Upper lobe of left lung (tissue), 6 donors: ENCODE measurements at regions not wholly inside any gene's neighbourhood (a gene's known extent, or its start where the extent isn't known, plus 50 kb on each side); places are given as distances from the start of the nearest gene placed in this dataset.

Experiments
- ATAC-seq, 2 donors: fragments of 200-7000 bp; cut with Tn5 transposase; one replicate each; pipeline ENCODE4 v1.9.1; 2022; ENCODE audit warnings: mild to moderate bottlenecking in 2 of 2, moderate library complexity in 2 of 2; ENCODE audit not compliant: low FRiP score in 2 of 2
- DNase-seq, 2 donors: peaks; one replicate each; pipeline ENCODE4 v3.0.0-alpha.2; 2019 to 2020
- H3K27ac ChIP-seq, 4 donors: fragments of 200-600 bp; sonication (generic); one replicate each; pipeline ENCODE4 v1.5.1; 2016 to 2019
- H3K27me3 ChIP-seq, 4 donors: fragments of 200-600 bp; sonication (generic); one replicate each; pipeline ENCODE4 v1.5.1; 2017 to 2019
- H3K36me3 ChIP-seq, 4 donors: fragments of 200-600 bp; sonication (generic); one replicate each; pipeline ENCODE4 v1.5.1; 2016 to 2019
- H3K4me1 ChIP-seq, 4 donors: fragments of 200-600 bp; sonication (generic); one replicate each; pipeline ENCODE4 v1.5.1; 2018 to 2019
- H3K4me3 ChIP-seq, 4 donors: fragments of 200-600 bp; sonication (generic); one replicate each; pipeline ENCODE4 v1.5.1; 2017 to 2019; ENCODE audit warnings: mild to moderate bottlenecking in 2 of 4, moderate library complexity in 1 of 4
- H3K9me3 ChIP-seq, 4 donors: fragments of 200-600 bp; sonication (generic); one replicate each; pipeline ENCODE4 v1.5.1; 2018 to 2019
- CTCF ChIP-seq, 6 experiments: fragments of 450-650 bp in 4 of 6; fragments of 200-600 bp in 2 of 6; sonication (generic) in 2 of 6; IDR thresholded peaks; one replicate each; pipeline ENCODE4 v1.5.1; 2016 to 2019; ENCODE audit warnings: antibody characterized with exemption in 6 of 6
- EP300 ChIP-seq, 4 donors: sonication (generic); formaldehyde crosslinking; IDR thresholded peaks; one replicate each; pipeline ENCODE4 v1.5.1; 2017; ENCODE audit warnings: antibody characterized with exemption in 4 of 4, control low read depth in 2 of 4
- POLR2A ChIP-seq, 4 donors: fragments of 450-650 bp; IDR thresholded peaks; one replicate each; pipeline ENCODE4 v1.5.1; 2016 to 2017; ENCODE audit warnings: antibody characterized with exemption in 4 of 4, mild to moderate bottlenecking in 2 of 4
- POLR2AphosphoS5 ChIP-seq, 2 donors: sonication (generic); formaldehyde crosslinking; IDR thresholded peaks; one replicate each; pipeline ENCODE4 v1.5.1; 2017; ENCODE audit warnings: antibody characterized with exemption in 2 of 2
- WGBS, 2 donors: methylation state at CpG; one replicate each; pipeline ENCODE4 v1.1.5; 2017 to 2018; 5-methylcytosine and 5-hydroxymethylcytosine counted together
- donor health status: DM: no; HTN: no; CAD: no; lungs with moderate emphysema.
- donor health status: DM: no; HTN: yes; CAD: no; lungs with severe emphysema.

- TF ChIP-seq POLR2A (IDR thresholded peaks at IDR 0.05) (no peak), POLR2AphosphoS5 (IDR thresholded peaks at IDR 0.05) (no peak), EP300 (IDR thresholded peaks at IDR 0.05) (no peak), CTCF (IDR thresholded peaks at IDR 0.05) (no peak)
- Histone ChIP-seq H3K27me3 (no peaks in the 10 kb centered on the region), H3K4me1 (no peaks in the 10 kb centered on the region), H3K4me3 (no peak overlapping the region), H3K9me3 (no peaks in the 10 kb centered on the region), H3K36me3 (no peaks in the 10 kb centered on the region), H3K27ac (no peak overlapping the region)
- no peak for ATAC-seq
- no peak for DNase-seq
- 84 to 92% methylated on average over 1 of the region's 1 CpG for WGBS, 2 donors
These were observed 257.2 kb upstream of the PRICKLE1 start for GRCh38 chr12:42846782-42847181.

- no peak overlapping the region for H3K4me3 ChIP-seq
- no peaks in the 10 kb centered on the region for H3K36me3 ChIP-seq
- no peaks in the 10 kb centered on the region for H3K27me3 ChIP-seq
- ATAC-seq (no peak), DNase-seq (no peak)
- no peaks in the 10 kb centered on the region for H3K9me3 ChIP-seq
- no peak overlapping the region for H3K27ac ChIP-seq
- no peak for TF ChIP-seq POLR2A (IDR thresholded peaks at IDR 0.05)
- TF ChIP-seq EP300 (IDR thresholded peaks at IDR 0.05): no peak
- no peak for TF ChIP-seq CTCF (IDR thresholded peaks at IDR 0.05)
- TF ChIP-seq POLR2AphosphoS5 (IDR thresholded peaks at IDR 0.05): no peak
- WGBS, 2 donors: 90 to 93% methylated on average over 2 of the region's 2 CpGs
- H3K4me1 ChIP-seq: no peaks in the 10 kb centered on the region
These were observed 244.5 kb upstream of the PRICKLE1 start for GRCh38 chr12:42834062-42834461.

- TF ChIP-seq POLR2A (IDR thresholded peaks at IDR 0.05) (no peak), CTCF (IDR thresholded peaks at IDR 0.05) (no peak), POLR2AphosphoS5 (IDR thresholded peaks at IDR 0.05) (no peak), EP300 (IDR thresholded peaks at IDR 0.05) (no peak)
- Histone ChIP-seq H3K4me3 (no peak overlapping the region), H3K36me3 (no peaks in the 10 kb centered on the region), H3K27me3 (no peaks in the 10 kb centered on the region), H3K9me3 (no peaks in the 10 kb centered on the region), H3K27ac (no peak overlapping the region), H3K4me1 (no peaks in the 10 kb centered on the region)
- no peak for DNase-seq
- ATAC-seq: no peak
- WGBS, 2 donors: 80 to 83% methylated on average over 4 of the region's 4 CpGs
These were observed 239.3 kb upstream of the PRICKLE1 start for GRCh38 chr12:42828836-42829235.

- Histone ChIP-seq H3K27ac (no peak overlapping the region), H3K4me3 (no peak overlapping the region), H3K9me3 (no peaks in the 10 kb centered on the region), H3K27me3 (no peaks in the 10 kb centered on the region), H3K4me1 (no peaks in the 10 kb centered on the region), H3K36me3 (no peaks in the 10 kb centered on the region)
- TF ChIP-seq CTCF (IDR thresholded peaks at IDR 0.05): no peak
- no peak for TF ChIP-seq POLR2AphosphoS5 (IDR thresholded peaks at IDR 0.05)
- TF ChIP-seq EP300 (IDR thresholded peaks at IDR 0.05): no peak
- TF ChIP-seq POLR2A (IDR thresholded peaks at IDR 0.05): no peak
- ATAC-seq: no peak
- DNase-seq: no peak
- WGBS, 2 donors: 98 to 100% methylated on average over 2 of the region's 2 CpGs
These were observed 234.8 kb upstream of the PRICKLE1 start for GRCh38 chr12:42824327-42824726.

GRCh38 chr12:42823679-42824078 lies 234.1 kb upstream of the PRICKLE1 start:
- H3K36me3 ChIP-seq: no peaks in the 10 kb centered on the region
- H3K4me3 ChIP-seq: no peak overlapping the region
- no peak for ATAC-seq
- H3K4me1 ChIP-seq: no peaks in the 10 kb centered on the region
- no peak overlapping the region for H3K27ac ChIP-seq
- DNase-seq: no peak
- no peaks in the 10 kb centered on the region for H3K9me3 ChIP-seq
- H3K27me3 ChIP-seq: no peaks in the 10 kb centered on the region
- TF ChIP-seq EP300 (IDR thresholded peaks at IDR 0.05): no peak
- no peak for TF ChIP-seq POLR2A (IDR thresholded peaks at IDR 0.05)
- no peak for TF ChIP-seq POLR2AphosphoS5 (IDR thresholded peaks at IDR 0.05)
- no peak for TF ChIP-seq CTCF (IDR thresholded peaks at IDR 0.05)
